Astrocyte of the cerebellum (primary cell): ENCODE measurements at regions not wholly inside any gene's neighbourhood (a gene's known extent, or its start where the extent isn't known, plus 50 kb on each side); places are given as distances from the start of the nearest gene placed in this dataset.

Experiments used
- DNase-seq: peaks from one replicate; pipeline ENCODE4 v3.0.0-alpha.2; 2011; ENCODE audit warnings: low read depth
- H3K4me3 ChIP-seq: 2 replicates; pipeline ENCODE4 v1.5.1; 2011; ENCODE audit warnings: mild to moderate bottlenecking, low read depth, low read length, moderate library complexity
- in situ Hi-C: cut with HindIII; loops from 2 replicates; pipeline ENCODE4 v1.10.0; 2017; ENCODE audit warnings: low sequenced_read_pairs
- TF ChIP-seq, protein P1 (sequence below): IDR thresholded peaks from 2 replicates; pipeline ENCODE4 v1.5.1; 2012; ENCODE audit warnings: low read length, low read depth, moderate library complexity, mild to moderate bottlenecking; ENCODE audit errors: missing control alignments

DNA sequence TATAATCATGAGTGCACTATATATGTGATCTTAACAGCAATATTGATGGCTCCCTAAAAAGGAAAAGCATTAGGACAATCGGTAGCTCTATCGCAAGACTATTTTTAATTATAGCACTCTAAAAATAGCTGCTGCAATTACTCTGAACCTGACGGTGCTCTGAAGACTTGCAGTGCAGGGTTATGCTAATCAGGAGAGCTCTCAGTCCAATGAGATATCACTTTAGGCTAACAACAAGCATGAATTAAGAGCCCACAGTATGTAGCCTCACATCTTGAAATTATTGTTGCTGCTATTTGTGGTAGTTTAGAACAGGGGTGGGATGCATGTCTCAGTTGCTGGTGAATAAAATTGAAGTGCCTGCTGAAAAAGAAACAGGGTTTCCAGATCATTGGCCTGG is 515.8 kb upstream of the AKR1E2 start:
- no peak for DNase-seq
- in situ Hi-C loops, result no loop called here
- TF ChIP-seq, protein P1, sequence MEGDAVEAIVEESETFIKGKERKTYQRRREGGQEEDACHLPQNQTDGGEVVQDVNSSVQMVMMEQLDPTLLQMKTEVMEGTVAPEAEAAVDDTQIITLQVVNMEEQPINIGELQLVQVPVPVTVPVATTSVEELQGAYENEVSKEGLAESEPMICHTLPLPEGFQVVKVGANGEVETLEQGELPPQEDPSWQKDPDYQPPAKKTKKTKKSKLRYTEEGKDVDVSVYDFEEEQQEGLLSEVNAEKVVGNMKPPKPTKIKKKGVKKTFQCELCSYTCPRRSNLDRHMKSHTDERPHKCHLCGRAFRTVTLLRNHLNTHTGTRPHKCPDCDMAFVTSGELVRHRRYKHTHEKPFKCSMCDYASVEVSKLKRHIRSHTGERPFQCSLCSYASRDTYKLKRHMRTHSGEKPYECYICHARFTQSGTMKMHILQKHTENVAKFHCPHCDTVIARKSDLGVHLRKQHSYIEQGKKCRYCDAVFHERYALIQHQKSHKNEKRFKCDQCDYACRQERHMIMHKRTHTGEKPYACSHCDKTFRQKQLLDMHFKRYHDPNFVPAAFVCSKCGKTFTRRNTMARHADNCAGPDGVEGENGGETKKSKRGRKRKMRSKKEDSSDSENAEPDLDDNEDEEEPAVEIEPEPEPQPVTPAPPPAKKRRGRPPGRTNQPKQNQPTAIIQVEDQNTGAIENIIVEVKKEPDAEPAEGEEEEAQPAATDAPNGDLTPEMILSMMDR, result no peak
- H3K4me3 ChIP-seq, result no peak overlapping the region

DNA sequence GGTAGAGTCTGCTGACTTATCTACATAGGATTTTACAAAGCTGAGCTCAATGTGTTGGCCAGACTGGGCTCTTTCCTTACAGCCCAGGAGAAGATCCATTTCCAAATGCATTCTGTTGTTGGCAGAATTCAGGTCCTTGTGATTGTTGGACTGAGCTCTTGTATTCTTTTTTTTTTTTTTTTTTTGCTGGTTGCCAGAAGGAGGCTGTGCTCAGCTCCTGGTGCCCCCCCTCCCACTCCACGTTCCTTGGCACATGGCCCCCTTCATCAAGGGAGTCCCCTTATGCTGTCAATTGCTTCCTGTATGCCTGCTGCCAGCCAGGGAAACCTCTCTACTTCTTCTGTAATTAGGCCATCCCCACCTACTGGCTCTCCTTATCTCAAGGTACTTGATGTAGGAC is 518.1 kb upstream of the AKR1E2 start:
- H3K4me3 ChIP-seq, result no peak overlapping the region
- in situ Hi-C loops, result no loop called here
- TF ChIP-seq, protein P1, result no peak
- DNase-seq, result no peak

DNA sequence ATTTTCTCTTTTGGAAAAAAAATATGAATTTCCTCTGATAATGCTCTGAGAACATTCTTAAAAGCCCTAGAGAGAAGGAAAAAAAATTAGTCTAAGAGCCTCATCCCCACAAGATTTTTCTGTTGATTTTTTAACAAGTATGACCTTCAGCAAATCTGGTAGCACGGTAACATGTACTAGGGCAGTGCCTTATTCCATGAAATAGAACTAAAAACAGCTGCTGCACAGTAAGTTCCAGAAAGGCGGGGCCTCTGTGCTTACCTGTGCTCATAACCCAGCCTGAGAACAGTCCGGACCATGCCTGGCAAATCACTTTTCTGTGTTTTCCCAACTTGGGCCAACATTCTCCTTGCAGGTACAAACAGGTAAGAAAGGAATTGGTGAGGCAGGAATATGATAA is 519.1 kb upstream of the AKR1E2 start:
- TF ChIP-seq, protein P1, result no peak
- in situ Hi-C loops, result no loop called here
- H3K4me3 ChIP-seq, result no peak overlapping the region
- no peak for DNase-seq

DNA sequence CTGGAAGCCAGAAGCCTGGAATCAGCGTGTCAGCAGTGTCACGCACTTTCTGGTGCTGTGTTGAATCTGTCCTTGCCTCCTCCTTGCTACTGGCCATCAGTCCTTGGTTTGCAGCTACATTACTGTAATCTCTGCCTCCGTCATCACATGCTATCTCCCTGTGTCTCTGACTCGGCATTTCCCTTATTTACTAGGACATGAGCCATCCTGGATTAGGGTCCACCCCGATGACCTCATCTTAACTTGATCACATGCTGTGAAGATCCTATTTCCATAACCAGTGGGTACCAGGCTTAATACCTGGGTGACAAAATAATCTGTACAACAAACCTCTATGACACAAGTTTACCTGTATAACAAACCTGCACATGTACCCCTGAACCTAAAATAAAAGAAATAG is 518.0 kb upstream of the KLF6 start:
- no peak overlapping the region for H3K4me3 ChIP-seq
- TF ChIP-seq, protein P1, result no peak
- DNase-seq, result no peak
- in situ Hi-C loops, result no loop called here

DNA sequence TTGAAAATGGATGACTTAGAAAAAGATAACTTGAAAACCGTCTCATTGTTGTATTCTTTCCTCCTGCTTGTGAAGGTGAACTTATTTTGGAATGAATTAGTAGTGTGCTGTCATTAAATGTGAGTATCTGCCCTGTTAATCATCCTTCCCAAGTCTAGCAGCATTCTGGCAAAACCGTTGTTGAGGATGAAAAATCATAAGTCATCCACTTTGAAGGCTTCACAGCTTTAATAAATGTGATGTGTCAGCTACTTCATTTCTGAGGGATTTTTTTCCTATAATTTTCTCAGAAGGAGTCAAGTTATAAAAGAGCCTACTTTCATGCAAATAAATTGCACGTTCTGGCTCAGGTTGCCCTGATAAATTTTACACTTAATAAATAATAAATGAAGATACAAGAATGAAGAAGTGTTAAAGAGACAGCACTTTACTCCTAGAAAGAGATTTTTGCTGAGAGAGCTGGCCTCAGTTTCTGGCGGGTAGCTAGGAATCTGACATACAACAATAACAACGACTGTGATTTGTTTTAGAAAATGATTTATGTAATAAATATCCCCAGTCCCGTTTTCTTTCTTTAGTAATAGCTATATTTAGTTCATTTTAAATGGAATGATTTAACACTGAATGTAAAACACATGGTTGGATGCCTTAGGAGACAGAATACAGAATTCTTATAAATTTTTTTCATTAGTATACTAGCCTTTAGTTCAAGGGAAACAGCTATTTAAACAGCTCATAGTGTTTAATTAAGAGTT is 516.5 kb upstream of the KLF6 start:
- TF ChIP-seq, protein P1, result no peak
- no peak overlapping the region for H3K4me3 ChIP-seq
- DNase-seq, result no peak
- in situ Hi-C loops, result no loop called here

DNA sequence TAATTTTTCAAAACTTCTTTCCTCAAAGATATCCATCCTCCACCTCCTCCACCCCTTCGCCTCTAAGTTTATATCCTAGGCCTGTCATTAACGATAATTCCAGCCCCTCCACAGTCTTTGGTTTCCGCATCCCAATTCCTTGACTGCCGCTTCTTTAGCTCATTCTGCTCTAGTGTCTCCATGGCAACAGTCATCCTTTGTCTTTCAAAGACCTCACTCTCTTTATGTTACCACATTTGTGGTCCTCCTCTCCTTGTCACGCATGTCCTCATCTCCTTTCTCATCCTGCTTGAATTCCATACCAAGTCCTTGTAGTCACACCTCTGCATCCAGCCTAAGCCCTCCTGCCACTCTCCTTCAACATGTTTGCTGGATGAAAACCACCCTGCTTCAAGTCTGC is 511.2 kb upstream of the KLF6 start:
- TF ChIP-seq, protein P1, result no peak
- no peak for DNase-seq
- in situ Hi-C loops, result no loop called here
- H3K4me3 ChIP-seq, result no peak overlapping the region
